Mammary epithelial cell (primary cell): ENCODE measurements at regions not wholly inside any gene's neighbourhood (a gene's known extent, or its start where the extent isn't known, plus 50 kb on each side); places are given as distances from the start of the nearest gene placed in this dataset.

Experiments used
- EZH2 ChIP-seq: IDR thresholded peaks from 2 replicates; pipeline ENCODE4 v1.6.1; 2012; ENCODE audit warnings: low read length, inconsistent platforms, borderline replicate concordance
- TF ChIP-seq, protein P1 (sequence below), 2 donors: IDR thresholded peaks in 1 of 2; conservative IDR thresholded peaks in 1 of 2; 2 replicates each; pipeline ENCODE4 v1.5.1; 2011 to 2012; ENCODE audit warnings: inconsistent platforms in 2 of 2, low read length in 2 of 2, mild to moderate bottlenecking in 2 of 2, control low read depth in 1 of 2, low read depth in 1 of 2; ENCODE audit not compliant: insufficient read depth in 1 of 2; ENCODE audit errors: extremely low read depth in 1 of 2

DNA sequence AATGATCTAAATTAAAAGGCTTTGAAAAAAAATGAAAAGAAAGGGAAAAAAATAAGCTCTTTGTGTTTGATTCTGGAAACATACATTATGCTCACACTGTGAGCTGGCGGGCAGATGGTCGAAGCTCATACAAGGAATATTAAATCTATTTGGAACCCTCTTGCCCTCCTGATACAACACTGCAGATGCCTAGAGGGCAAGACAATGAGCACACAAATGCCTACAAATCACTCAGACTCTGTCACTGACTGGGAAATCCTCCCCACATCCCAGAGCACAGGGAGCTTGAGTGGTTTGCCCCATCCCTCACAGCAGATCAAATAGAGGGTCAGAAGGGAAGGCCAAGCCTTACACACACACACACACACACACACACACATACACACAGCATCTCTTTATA lies 320.4 kb downstream of the HNRNPD start:
- TF ChIP-seq, protein P1, sequence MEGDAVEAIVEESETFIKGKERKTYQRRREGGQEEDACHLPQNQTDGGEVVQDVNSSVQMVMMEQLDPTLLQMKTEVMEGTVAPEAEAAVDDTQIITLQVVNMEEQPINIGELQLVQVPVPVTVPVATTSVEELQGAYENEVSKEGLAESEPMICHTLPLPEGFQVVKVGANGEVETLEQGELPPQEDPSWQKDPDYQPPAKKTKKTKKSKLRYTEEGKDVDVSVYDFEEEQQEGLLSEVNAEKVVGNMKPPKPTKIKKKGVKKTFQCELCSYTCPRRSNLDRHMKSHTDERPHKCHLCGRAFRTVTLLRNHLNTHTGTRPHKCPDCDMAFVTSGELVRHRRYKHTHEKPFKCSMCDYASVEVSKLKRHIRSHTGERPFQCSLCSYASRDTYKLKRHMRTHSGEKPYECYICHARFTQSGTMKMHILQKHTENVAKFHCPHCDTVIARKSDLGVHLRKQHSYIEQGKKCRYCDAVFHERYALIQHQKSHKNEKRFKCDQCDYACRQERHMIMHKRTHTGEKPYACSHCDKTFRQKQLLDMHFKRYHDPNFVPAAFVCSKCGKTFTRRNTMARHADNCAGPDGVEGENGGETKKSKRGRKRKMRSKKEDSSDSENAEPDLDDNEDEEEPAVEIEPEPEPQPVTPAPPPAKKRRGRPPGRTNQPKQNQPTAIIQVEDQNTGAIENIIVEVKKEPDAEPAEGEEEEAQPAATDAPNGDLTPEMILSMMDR (conservative IDR thresholded peaks at IDR 0.05 in 1 of 2, IDR thresholded peaks at IDR 0.05 in 1 of 2; ENCODE audit: extremely low read depth in 1 of 2, insufficient read depth in 1 of 2, low read depth in 1 of 2, low read length in 2 of 2): no peak
- no peak for TF ChIP-seq EZH2
